HCT116 (cell line): ENCODE measurements at regions not wholly inside any gene's neighbourhood (a gene's known extent, or its start where the extent isn't known, plus 50 kb on each side); places are given as distances from the start of the nearest gene placed in this dataset.

ENCODE experiments used
- ATAC-seq: fragments of 200-7000 bp; cut with Tn5 transposase; 2 replicates; pipeline ENCODE4 v1.9.1; 2020; ENCODE audit warnings: mild to moderate bottlenecking, moderate library complexity
- BruUV-seq: library from RNA; stranded (reverse); fragments of 400-500 nt; replicated peaks from 2 replicates; lab custom pipeline; 2021; lab: Mats Ljungman, UMichigan
- CTCF ChIA-PET: fragments of 300-600 bp; sonication (Branson Sonifier 250); formaldehyde crosslinking; loops from one replicate; lab custom pipeline; 2021; ENCODE audit warnings: antibody characterized with exemption; lab: Charles Lee
- POLR2A ChIA-PET: fragments of 300-600, 350-600 bp; sonication (Branson Sonifier 250); formaldehyde crosslinking; loops from one replicate; lab custom pipeline; 2021; ENCODE audit warnings: antibody characterized with exemption; lab: Charles Lee
- RAD21 ChIA-PET, 2 experiments: fragments of 300-600 bp; sonication (Branson Sonifier 250); formaldehyde crosslinking; loops; one replicate each; lab custom pipeline; 2023; ENCODE audit warnings: low total read pairs in 2 of 2; ENCODE audit not compliant: uncharacterized antibody in 2 of 2, unreplicated experiment in 2 of 2, low non-redundant PET in 1 of 2; lab: Charles Lee
- DNase-seq: peaks from one replicate; pipeline ENCODE4 v3.0.0-alpha.2; 2010; ENCODE audit warnings: low read depth, low spot score
- H2AFZ ChIP-seq: fragments of 200-600 bp; shearing (Covaris generic), sonication (generic); 2 replicates; pipeline ENCODE4 v1.6.1; 2017; ENCODE audit warnings: low read depth, mixed run types, mixed read lengths, antibody characterized with exemption, low read length; ENCODE audit not compliant: poor library complexity, severe bottlenecking
- H3K27ac ChIP-seq: 2 replicates; pipeline ENCODE4 v1.5.1; 2012; ENCODE audit warnings: low read depth, low read length
- H3K27me3 ChIP-seq: fragments of 200-600 bp; sonication (generic); 2 replicates; pipeline ENCODE4 v1.6.1; 2016; ENCODE audit warnings: mixed run types, low read length, mixed read lengths; ENCODE audit not compliant: insufficient read depth
- H3K36me3 ChIP-seq, 2 experiments: fragments of 200-500 bp in 1 of 2; fragments of 200-600 bp in 1 of 2; sonication (Bioruptor generic) in 1 of 2; sonication (generic) in 1 of 2; 2 replicates each; pipeline versions ENCODE4 v1.5.1 to v1.6.1; 2014 to 2016; ENCODE audit warnings: low read length in 2 of 2, inconsistent platforms in 1 of 2, mixed read lengths in 1 of 2, mixed run types in 1 of 2; ENCODE audit not compliant: insufficient read depth in 2 of 2, control insufficient read depth in 1 of 2
- H3K4me1 ChIP-seq, 2 experiments: fragments of 200-600 bp in 1 of 2; sonication (generic) in 1 of 2; 2 replicates each; pipeline versions ENCODE4 v1.5.1 to v1.6.1; 2012 to 2017; ENCODE audit warnings: low read length in 2 of 2, inconsistent platforms in 1 of 2, mild to moderate bottlenecking in 1 of 2, mixed read lengths in 1 of 2, mixed run types in 1 of 2, moderate library complexity in 1 of 2; ENCODE audit not compliant: insufficient read depth in 2 of 2, control insufficient read depth in 1 of 2
- H3K4me2 ChIP-seq: fragments of 200-600 bp; sonication (generic); 2 replicates; pipeline ENCODE4 v1.6.1; 2017; ENCODE audit warnings: mixed run types, low read length, mixed read lengths
- H3K4me3 ChIP-seq, 2 experiments: fragments of 200-600 bp in 1 of 2; sonication (generic) in 1 of 2; replicated peaks in 1 of 2; 2 replicates each; pipeline ENCODE4 v1.5.1; 2011 to 2016; ENCODE audit warnings: low read length in 2 of 2, control low read depth in 1 of 2, low read depth in 1 of 2, mild to moderate bottlenecking in 1 of 2, mixed read lengths in 1 of 2, mixed run types in 1 of 2
- H3K79me2 ChIP-seq: fragments of 200-600 bp; sonication (generic); 2 replicates; pipeline ENCODE4 v1.6.1; 2017; ENCODE audit warnings: mild to moderate bottlenecking, mixed run types, low read length, moderate library complexity, mixed read lengths; ENCODE audit not compliant: insufficient read depth
- H3K9ac ChIP-seq: fragments of 200-600 bp; sonication (generic); 2 replicates; pipeline ENCODE4 v1.6.1; 2016; ENCODE audit warnings: low read length, mixed read lengths
- H3K9me2 ChIP-seq: fragments of 200-600 bp; sonication (generic), shearing (Covaris generic); 2 replicates; pipeline ENCODE4 v1.6.1; 2017; ENCODE audit warnings: mixed run types, mild to moderate bottlenecking, moderate library complexity; ENCODE audit not compliant: insufficient read depth
- H3K9me3 ChIP-seq, 2 experiments: fragments of 200-500 bp in 1 of 2; fragments of 200-600 bp in 1 of 2; sonication (Bioruptor generic) in 1 of 2; sonication (generic) in 1 of 2; 2 replicates each; pipeline ENCODE4 v1.6.1; 2014 to 2017; ENCODE audit warnings: low read length in 2 of 2, mixed read lengths in 2 of 2, inconsistent platforms in 1 of 2, low read depth in 1 of 2, mild to moderate bottlenecking in 1 of 2, mixed run types in 1 of 2, moderate library complexity in 1 of 2; ENCODE audit not compliant: control insufficient read depth in 1 of 2, insufficient read depth in 1 of 2
- H4K20me1 ChIP-seq: fragments of 200-600 bp; sonication (generic), shearing (Covaris generic); 2 replicates; pipeline ENCODE4 v1.6.1; 2017; ENCODE audit warnings: mixed run types, mild to moderate bottlenecking, moderate library complexity; ENCODE audit not compliant: insufficient read depth
- CBX3 ChIP-seq: IDR thresholded peaks from 2 replicates; pipeline ENCODE4 v1.6.1; 2012; ENCODE audit warnings: low read depth
- EZH2phosphoT487 ChIP-seq: fragments of 200-600 bp; IDR thresholded peaks from 2 replicates; pipeline ENCODE4 v1.6.1; 2018; ENCODE audit warnings: antibody characterized with exemption, borderline replicate concordance
- YY1 ChIP-seq: IDR thresholded peaks from 2 replicates; pipeline ENCODE4 v1.6.1; 2011; ENCODE audit warnings: low read length, low read depth, moderate library complexity, mild to moderate bottlenecking; ENCODE audit not compliant: insufficient replicate concordance; ENCODE audit errors: extremely low read depth
- intact Hi-C: fragments of 100-400 bp; cut with micrococcal nuclease; formaldehyde crosslinking; loops from 2 replicates; pipeline ENCODE4 v1.10.0; 2022

DNA sequence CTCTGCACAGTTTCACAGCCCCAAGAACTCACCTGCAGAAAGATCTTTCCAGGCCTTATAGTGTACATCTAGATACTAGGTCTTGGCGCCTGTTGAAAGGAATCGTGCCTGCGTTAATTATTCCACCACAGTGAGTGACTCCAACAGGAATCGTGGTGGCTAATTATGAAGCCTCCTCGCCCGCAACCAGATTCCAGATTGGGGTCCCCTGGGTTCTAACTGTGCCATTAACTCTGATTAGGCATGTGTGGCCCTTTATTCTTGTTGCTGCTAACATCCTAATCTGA is 295.3 kb upstream of the MAF start:
- Histone ChIP-seq H3K79me2 (no peaks in the 10 kb centered on the region), H3K9me3 (peaks cover 43 to 50% of the 10 kb centered on the region in 2 experiments; a peak in 2 of 4 replicates), H3K4me1 (no peaks in the 10 kb centered on the region), H3K9me2 (no peaks in the 10 kb centered on the region), H2AFZ (no peak overlapping the region), H3K27ac (no peak overlapping the region), H4K20me1 (no peaks in the 10 kb centered on the region), H3K36me3 (no peaks in the 10 kb centered on the region), H3K9ac (no peak overlapping the region), H3K4me2 (no peak overlapping the region), H3K27me3 (no peaks in the 10 kb centered on the region), H3K4me3 (no peak overlapping the region)
- BruUV-seq, result no TSS peak
- intact Hi-C loops, result no loop called here
- CTCF ChIA-PET, result no interaction called here
- POLR2A ChIA-PET, result no interaction called here
- ATAC-seq (no peak), DNase-seq (no peak)
- no peak for TF ChIP-seq EZH2phosphoT487
- RAD21 ChIA-PET, result no interaction called here

DNA sequence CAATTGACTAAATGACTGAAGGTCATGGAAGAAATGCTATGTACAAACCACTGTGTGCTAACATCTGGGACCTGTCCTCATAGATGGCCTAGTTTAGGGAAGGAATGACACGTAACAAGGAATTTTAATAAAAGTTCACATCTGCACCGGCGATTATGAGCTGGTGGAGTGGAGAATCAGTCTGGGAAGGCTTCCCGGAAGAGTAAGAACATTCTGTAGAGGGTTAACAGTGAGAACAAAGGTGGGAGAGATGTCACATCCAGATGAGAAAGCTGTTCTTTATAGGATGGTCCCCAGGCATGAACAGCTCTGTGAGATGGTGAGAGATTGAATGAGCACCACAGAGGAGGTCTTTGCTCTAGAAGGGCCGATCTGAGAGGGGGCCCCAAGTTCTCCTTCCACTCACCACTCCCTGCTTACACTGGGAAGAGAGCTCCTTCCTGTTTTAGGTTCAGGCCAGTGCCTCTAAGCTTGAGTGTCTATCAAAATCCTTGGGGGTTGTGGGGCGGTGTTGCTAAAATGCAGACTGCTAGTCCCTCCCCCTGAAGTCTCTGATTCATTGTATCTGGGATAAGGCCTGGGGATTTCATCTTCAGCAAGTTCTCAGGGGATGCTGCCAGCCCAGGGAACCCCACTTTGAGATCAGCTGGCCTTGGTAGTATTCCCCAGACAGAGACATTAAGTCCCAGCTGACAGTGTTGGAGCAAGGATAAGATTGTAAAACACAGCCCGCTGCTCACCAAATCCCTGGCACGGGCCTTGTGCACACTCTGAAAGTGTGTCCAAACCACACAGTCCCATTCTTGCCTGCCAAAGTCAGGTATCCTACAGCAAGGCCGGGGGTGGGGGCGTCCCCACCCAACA is 294.7 kb upstream of the MAF start:
- Histone ChIP-seq H3K27me3 (no peaks in the 10 kb centered on the region), H3K79me2 (no peaks in the 10 kb centered on the region), H4K20me1 (no peaks in the 10 kb centered on the region), H3K9ac (no peak overlapping the region), H3K36me3 (no peaks in the 10 kb centered on the region), H3K27ac (no peak overlapping the region), H3K9me3 (peaks cover 47 to 49% of the 10 kb centered on the region in 2 experiments; a peak in 2 of 4 replicates), H3K4me2 (no peak overlapping the region), H3K4me3 (no peak overlapping the region), H3K4me1 (no peaks in the 10 kb centered on the region), H2AFZ (no peak overlapping the region), H3K9me2 (no peaks in the 10 kb centered on the region)
- no peak for TF ChIP-seq YY1
- TF ChIP-seq CBX3, result no peak
- RAD21 ChIA-PET, result no interaction called here
- ATAC-seq (no peak), DNase-seq (no peak)
- BruUV-seq, result no TSS peak
- intact Hi-C loops, result no loop called here
- POLR2A ChIA-PET, result no interaction called here
- CTCF ChIA-PET, result no interaction called here
